ENCODE measurements at regions not wholly inside any gene's neighbourhood (a gene's known extent, or its start where the extent isn't known, plus 50 kb on each side); places are given as distances from the start of the nearest gene placed in this dataset.

DNA sequence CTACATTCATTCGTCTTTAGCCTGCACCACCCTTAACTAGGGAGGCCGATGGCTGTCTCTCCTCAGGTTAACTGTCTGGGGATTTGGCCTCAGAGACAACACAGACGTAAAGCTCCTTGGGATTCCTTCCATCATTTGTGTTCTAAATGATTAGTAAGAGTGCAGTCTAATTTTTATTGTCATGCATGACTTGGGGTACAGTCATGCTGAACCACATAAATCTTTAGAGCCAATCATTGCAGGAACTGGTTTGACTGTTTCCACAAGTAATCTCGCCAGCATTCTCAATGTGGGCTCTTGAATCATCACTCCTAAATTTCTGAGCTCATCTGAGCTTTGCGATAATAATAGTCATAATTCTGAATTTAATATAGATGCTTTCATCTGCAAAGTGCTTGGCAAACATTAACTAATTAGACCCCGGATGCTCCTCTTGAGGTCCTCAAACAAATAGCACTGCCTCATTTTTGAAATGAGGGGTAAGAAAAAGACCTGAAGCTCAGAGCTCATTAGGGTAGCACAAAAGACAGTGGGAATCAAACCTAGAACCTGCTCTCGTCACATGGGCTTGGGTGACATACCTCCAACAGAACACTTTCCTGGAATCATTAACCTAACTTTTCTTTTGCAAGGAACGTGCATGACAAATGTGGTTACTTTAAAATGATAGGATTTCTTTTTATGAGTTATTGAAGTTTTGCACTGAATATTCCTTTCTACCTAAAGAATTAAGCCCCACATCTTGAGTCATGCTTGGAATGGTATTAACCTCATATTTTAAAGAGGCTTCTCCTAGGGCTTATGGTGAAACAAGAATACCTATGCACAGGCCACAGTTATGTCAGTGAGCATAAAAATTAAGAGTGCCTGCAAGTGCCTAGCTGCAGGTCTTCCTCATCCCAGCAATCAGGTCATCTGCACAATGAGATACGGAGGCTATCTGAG lies 118.9 kb upstream of the NRP1 start:
- peak; percentile 87 for DNase-seq

DNA sequence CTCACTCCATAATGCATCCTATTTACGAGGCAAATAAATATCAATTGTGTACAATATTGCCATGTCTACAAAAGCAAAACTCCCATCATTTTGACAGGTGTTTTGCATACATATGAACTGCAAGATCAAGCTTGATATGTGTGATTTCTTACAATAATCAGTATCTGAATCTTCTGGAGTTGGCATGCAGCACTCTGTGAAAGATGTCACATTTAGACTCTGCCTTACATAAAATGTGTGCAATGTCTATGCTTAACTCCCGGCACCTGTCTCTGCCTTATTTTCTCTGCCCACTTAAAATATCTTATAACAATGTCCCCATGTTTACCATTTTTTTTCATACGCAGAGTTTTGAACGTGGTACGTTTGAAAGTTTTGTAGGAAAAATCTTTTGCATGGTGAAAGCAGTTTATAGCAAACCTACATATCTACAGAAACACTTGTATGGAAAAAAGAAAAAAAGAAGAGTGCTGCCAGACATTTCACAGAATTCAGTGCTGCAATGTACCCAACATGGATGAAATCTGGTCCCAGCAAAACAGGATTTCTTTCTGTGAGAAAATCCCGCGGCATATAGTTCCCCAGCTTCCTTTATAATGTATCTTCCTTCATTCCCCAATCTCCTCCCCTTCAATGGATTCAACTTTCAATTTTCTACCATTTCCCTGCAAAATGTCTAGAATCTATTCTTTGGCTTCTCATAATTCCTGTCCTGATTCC lies 114.1 kb upstream of the NRP1 start:
- no peak for DNase-seq

DNA sequence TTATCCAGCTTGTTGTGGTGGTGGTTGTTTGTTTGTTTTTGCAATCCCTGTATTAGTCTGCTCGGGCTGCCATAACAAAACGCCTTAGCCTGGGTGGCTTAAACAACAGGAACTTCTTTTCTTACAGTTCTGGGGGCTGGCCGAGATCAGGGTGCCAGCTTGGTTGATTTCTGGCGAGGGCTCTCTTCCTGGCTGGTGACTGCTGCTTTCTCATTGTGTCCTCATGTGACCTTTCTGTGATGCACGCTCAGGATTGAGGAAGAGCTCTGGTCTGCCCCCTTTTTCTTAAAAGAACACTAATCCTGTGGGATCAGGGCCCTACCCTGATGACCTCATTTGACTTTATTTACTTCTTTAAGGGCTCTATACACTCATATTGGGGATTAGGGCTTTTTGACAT lies 107.1 kb upstream of the NRP1 start:
- no peak for DNase-seq

DNA sequence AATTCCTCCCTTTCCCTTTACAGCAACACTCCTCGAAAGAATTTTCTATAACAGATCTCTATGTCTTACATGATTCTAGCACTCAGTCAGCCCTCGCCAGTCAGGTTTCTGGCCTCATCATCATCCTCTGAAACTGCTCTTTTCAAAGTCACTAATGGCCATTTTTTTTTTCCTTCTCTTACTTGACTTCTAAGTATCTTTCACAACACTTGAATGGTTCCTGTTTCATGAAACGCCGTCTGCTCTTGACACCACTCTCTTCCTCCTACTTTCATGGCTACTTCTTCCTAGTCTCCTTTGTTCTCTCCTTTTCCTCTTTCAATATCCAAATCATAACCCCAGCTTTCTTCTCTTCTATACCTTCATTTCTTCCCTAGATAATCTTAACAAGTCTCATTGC lies 100.5 kb upstream of the NRP1 start:
- DNase-seq: no peak

DNA sequence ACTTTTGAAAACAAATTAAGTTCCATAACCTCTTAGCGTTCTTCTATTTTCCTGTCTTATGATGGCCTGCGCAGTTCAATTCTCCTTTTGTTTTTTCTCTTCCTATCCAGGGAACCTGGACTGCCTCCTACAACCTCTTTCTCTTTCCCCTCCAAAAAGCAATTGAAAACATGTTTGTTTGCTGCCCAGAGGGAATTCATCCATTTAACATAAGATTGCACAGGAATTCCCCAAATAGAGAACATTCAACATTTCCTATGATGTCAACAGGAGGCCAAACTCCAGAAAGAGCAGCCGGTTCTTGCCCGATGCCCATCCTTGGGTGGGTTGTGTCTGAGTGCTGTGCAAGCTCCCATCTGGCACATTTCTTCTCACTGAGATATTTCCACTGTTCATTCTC lies 94.2 kb upstream of the NRP1 start:
- DNase-seq: no peak

DNA sequence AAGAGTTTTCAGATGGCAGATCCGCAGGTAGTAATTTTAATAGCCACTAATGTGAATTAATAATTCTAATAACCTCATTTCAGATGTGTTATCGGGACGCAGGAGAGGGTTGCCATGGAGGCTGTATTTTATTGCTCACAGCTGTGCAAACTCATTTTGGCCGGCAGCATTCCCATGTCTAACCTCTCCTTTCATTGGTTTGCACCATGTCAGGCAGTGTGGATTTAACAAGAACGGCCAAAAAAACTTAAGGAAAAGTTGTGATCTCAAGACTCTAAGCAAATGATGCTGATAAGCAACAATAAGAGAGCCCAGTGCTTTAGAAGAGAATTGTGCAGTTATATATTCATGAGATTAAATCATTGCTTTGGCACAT lies 88.7 kb upstream of the NRP1 start:
- peak; percentile 44 for DNase-seq

DNA sequence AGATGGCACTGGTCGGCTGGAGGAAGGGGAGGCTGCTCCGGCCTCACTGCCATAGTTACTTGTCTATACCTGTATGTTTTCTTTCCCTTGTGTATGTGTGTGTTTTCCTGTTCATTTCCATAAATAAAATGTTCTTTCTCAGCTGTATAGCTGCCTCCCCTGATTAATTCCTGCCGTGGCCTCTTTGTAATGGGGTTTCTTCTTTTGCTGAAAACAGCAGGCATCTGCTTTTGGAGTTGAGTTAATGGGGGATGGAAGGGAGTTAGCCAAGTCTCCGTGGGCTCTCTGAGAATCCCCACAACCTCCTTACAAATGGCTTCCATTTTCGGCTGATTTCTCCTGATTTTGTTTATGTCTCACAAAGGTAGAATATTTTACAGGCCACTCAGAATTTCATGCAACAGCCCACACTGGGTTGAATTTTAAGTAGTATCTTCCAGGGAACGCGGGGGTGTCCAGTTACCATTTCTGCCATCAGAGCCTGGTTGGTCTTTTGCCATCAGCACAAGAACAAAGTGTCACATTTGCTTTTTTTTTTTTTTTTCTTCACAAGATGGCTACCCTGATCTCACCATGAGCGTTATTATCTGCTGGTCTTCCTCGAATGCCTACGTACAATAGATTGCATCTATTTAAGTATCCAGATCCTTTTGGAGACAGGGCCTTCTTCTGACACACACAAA lies 88.1 kb upstream of the NRP1 start:
- no peak for DNase-seq

DNA sequence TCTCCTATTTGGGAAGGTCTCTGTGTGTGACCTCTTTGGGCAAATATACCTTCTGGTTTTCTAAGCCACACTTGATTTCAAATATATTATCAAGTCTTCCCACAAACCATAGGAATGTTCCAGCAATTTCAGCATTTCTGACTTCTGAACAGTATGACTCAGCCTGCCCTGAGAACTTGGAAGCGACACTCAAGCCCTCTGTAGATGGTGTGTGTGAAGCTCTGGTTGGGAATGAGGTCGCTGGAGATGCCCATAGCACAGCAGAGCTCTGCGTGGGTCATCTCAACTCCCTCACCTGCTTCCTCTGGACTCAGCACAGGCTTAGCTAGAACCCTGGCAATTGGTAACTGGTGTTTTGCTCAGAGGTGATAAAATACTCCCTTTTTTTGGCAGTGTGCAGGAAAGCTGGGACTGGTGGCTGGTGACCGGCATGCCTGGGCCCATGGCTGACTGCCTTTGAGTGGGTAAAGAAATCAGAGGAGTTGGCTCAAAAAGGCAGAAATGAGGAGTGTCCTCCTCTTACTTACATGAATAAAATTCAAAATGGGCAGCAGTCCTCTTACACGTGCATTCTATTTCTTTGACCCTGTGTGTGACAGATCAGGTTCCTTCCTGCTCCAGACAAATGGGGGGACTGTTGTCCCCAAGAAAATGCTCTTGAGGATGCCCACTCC lies 87.5 kb upstream of the NRP1 start:
- DNase-seq: peak; percentile 94

DNA sequence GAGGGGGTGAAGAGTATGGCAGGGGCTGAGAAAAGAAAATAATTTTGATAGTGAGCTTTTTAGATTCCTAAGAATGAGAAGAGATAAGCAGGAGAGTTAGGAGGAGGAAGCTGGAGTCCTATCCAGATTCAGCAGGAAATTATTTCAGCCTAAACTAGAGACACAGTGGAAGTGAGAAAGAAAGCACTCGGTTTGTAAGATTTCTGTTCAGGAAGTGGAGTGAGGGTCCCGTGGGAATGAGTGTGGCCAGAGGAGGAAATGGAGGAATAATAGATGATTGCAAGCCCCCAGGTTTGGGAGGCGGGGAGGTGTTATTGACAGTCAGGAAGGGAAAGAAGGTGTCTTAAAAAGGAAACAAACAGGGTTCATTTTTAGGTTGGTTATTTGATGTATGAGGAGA lies 84.8 kb upstream of the NRP1 start:
- DNase-seq: no peak

DNA sequence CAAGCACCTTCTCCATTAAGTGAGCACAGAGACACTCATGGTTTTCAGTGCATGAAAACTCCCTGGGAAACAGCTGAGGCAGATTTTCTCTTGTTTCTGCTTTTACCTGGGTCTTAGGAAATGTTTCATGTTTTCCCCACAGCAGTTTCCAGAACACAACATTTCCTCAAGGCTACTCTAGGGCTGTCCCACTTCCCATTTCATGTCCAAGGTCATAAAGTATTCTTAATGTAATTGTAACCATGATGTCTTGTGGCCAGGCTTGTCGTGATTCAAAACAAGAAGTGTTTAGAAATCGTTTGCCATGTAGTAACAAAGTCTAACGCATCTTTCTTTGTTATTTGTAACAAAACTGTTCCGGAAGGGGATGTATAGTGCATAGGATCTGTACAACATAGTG lies 83.8 kb upstream of the NRP1 start:
- DNase-seq: no peak

DNA sequence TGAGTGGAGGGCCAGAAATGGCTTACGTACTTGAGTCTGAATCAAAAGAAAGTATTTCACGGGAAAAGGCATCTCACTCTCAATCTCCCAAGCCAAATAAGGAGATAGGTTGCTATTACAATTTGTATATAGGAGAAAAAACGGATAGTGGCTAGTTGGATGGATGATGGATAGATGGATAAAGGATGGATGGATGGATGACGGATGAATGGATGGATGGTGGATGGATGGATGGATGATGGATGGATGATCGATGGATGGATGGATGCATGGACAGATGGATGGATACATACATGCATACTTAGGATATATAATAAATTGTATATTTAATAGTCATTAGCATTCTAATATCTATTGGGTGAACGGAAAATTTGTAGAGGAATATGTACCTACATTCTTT lies 82.2 kb upstream of the NRP1 start:
- DNase-seq: no peak

DNA sequence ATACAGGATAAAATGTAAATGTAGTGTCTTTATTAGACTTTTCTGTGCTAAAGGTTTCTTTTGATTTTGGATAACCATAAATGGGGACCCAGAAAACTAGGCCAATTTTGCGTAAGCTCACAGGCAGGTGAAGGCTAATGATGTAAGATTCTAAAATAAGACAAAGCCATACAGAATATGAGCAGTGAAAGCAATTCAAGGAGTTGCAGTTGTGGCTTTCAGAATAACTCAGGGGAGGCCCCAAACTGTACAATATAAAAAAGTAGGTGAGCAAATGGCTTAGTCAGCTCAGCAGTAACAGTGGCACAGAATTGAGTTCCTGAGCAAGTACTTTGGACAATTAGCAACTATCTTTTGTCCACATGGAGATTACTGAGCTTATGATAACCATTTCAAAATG lies 81.7 kb upstream of the NRP1 start:
- no peak for DNase-seq

DNA sequence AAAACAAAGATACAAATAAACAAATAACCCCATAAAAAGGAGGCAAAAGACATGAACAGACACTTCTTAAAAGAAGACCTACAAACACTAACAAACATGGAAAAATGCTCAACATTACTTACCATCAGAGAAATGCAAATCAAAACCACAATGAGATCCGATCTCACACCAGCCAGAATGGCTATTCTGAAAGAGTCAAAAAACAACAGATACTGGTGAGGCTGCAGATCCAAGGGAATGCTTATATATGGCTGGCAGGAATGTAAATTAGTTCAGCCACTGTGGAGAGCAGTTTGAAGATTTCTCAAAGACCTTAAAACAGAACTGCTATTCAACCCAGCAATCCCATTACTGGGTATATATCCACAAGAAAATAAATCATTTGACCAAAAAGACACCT lies 80.4 kb upstream of the NRP1 start:
- no peak for DNase-seq

DNA sequence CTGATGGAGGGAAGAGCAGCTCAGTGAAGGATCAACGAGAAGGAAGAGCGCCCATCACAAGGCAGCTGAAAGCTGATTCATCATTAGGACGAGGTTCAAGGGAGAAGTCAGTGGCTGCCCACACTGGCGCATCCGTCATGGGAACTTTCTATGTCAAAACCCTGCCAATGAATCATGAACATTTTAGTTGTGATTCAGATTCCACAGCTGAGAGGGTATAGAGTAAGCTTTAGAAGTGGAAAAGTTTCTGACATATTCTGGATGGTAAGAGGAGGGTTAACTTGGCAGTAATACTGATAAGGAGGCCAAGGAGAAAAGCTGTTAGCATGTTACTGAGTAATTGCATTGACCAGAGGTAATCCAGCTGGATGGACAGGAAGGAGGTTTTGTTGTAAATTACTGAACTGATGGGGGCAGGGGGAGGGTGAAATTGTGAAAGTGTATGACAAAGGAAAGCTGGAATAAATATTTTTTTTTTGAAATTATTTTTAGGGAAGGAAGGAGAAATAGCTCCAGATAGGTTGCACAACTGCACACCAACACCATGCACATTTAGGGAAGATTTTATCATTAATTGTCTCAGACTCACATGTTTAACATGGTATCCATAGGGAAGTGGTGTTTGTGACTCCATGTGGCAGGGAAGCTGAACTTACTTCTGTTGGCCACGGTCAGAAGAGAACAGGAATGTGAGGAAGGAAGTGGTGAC lies 78.3 kb upstream of the NRP1 start:
- DNase-seq: peak; percentile 96

DNA sequence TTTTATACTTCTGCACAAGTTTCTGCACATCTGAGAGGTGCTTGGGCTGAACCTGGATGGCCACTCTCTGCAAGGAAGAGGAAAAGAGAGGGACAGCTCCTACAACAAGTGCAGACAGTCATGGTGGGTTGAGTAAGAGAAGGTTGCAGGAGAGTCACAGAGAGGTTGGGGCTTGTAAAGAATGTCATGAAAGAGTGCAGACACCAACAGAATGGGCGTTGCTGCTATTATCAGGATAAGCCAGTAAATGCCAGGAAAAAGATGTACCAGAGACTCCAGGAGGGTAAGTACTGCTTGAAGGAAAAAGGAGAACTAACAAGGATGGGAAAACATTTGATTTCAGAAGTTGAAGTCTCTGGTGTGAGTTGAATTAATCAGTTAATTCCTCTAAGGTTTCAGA lies 77.8 kb upstream of the NRP1 start:
- DNase-seq: no peak

DNA sequence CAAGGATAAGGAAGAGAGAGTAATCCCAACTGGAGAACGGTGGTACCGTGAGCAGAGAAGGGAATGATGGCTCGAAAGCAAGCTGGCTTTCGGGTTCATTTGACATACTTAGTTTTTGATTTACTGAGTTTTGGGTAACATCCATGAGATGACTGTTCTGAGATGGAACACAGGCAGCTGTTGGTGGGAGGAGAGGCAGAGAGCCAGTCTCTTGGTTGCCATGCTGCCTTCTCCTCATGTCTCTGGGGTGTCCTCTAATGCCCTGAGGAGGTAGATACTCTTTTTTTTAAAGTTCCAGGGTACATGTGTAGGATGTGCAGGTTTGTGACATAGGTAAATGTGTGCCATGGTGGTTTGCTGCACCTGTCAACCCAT lies 76.4 kb upstream of the NRP1 start:
- DNase-seq: no peak

DNA sequence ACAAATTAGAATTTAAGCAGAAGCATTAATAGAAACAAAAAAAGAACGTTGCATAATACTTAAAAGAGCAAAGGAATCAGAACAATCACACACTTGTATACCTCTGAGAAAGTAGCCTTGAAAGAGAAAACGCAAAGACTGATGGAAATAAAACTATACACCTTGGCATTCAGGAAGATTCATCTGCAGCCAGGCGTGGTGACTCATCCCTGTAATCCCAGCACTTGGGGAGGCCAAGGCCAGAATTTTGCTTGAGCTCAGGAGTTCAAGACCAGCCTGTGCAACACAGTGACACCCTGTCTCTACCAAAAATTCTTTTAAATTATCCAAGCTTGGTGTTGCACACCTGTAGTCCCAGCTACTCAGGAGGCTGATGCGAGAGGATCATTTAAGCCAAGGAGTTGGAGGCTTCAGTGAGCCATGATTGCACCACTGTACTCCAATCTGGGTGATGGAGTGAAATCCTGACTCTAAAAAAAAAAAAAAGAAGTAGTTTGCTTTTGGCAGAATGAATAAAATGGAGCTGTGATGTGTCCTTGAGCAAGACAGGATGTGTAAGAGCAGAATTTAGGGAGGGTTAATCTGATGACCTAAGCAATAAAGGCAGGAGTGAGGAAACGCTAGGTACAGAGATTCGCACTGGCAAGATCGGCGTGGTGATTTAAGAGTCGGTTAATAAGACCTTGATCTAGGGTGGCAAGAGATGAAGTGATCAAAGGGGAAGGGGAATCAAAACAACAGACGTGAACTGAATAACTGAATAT lies 75.8 kb upstream of the NRP1 start:
- no peak for DNase-seq

DNA sequence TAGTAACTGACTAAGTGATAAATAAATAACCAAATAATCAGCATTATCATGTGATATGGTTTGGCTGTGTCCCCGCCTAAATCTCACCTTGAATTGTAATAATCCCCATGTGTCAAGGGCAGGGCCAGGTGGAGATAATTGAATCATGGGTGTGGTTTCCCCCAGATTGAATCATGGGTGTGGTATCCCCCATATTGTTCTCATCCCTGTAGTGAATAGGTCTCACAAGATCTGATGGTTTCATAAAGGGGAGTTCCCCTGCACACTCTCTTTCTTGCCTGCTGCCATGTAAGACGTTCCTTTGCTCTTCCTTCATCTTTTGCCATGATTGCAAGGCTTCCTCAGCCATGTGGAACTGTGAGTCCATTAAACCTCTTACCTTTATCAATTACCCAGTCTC lies 72.1 kb upstream of the NRP1 start:
- DNase-seq: no peak

DNA sequence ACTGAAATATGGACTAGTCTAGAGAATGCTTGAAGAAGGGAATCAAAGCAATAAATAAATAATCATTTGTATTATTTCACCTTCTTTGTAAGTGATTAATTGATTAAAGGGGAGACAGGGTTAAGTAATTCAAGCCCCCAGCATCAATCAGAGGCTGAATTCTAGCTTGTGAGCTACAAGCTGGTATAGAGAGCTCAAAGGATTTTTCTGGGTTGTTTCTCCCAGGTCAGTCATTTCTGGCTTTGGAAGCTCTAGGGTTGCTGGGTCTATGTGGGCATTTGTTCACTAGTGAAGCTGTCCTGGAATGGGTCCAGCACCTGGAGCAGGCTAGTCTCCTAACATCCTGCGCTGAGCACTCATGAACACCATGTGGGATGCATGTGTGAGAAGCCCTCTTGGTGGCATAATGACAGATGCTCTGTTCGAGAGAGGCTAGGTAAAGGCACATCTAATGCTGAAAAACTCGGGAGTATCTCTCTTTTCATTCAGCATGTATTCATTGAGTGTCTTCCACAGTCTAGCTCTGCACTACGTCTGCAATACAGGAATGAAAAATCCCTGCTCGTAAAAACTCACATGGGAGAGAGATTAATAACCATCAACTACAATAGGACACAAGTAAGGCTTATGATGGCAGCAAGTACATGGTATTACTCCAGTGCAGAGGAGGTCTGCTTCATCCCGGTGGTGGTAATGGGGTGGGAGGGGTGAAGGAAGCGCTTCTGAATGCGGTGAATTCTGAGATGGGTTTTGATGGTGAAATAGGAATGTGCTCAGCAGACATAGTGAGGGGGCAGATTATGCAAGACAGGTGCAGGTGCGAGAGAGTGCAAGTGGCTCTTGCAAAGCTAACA lies 68.0 kb upstream of the NRP1 start:
- DNase-seq: no peak

DNA sequence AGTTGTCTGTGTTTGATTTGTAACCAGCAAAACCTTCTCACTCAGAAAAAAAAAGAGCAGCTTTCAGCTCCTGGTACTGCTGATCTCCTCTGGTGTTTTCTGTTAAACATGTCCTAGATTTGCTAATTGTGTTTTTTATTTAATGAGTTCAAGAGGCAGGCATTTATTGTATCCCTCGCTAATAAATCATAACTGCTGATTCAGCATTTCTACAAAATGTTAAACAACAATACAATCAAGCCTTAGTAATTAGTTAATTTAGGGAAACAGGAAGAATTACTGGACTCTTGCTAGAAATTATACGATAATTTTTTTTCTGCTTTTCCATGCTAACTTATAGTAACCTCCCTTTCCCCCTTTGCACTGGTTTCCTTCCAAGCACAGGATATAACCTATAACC lies 66.8 kb upstream of the NRP1 start:
- DNase-seq: no peak

DNA sequence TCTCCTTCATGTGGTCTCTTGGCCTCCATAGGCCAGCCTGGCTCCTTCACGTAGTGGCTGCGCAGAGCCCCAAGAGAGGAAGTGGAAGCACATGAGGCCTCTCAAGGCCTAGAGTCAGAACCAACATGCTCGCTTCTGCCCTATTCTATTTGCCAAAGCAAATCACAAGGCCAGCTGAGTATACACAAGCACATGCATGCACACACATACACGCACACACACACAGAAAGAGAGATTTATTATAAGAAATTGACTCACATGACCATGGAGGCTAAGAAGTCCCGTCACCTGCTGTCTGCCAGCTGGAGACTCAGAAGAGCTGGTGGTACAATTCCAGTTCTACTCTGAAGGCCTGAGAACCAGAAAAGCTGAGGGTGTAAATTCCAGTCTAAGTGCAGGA lies 64.3 kb upstream of the NRP1 start:
- DNase-seq: no peak
